ENCODE measurements at regions not wholly inside any gene's neighbourhood (a gene's known extent, or its start where the extent isn't known, plus 50 kb on each side); places are given as distances from the start of the nearest gene placed in this dataset.

DNA sequence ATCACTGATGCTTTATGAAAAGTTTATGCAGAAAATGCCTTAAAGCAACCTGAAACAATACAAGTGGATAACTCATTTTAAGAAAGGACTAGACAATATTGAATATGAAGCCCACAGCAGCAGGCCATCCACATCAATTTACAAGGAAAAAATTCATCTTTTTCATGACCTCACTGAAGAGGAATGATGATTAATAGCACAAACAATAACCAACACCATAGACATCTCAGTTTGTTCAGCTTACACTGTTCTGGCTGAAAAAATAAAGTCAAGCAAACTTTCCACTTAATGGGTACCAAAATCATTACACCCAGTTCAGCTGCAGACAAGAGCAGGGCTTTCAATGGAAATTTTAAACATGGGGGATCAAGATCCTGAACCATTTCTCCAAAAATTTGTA is 380.6 kb upstream of the NEGR1 start:
- H3K9me3 ChIP-seq (ENCODE audit: insufficient read depth, low read length): no peaks in the 10 kb centered on the region
- no peak for DNase-seq (ENCODE audit: low read depth, low spot score)
- no peaks in the 10 kb centered on the region for H3K27me3 ChIP-seq (ENCODE audit: insufficient read depth, insufficient read length)
- no peaks in the 10 kb centered on the region for H3K36me3 ChIP-seq (ENCODE audit: insufficient read depth, insufficient read length, low read length)
- no peak overlapping the region for H3K4me3 ChIP-seq (ENCODE audit: insufficient read length, low read depth)
- H3K9ac ChIP-seq (ENCODE audit: insufficient read length, low read depth): no peak overlapping the region
- no peaks in the 10 kb centered on the region for H3K4me1 ChIP-seq (ENCODE audit: insufficient read depth, insufficient read length)
- no peak for TF ChIP-seq ZNF274 (IDR thresholded peaks at IDR 0.05; ENCODE audit: low read depth, low read length)
- no peak for TF ChIP-seq SUZ12 (IDR thresholded peaks at IDR 0.05; ENCODE audit: extremely low read depth, insufficient read depth, insufficient read length)
- TF ChIP-seq YY1 (IDR thresholded peaks at IDR 0.05; ENCODE audit: insufficient read depth, insufficient read length): no peak

DNA sequence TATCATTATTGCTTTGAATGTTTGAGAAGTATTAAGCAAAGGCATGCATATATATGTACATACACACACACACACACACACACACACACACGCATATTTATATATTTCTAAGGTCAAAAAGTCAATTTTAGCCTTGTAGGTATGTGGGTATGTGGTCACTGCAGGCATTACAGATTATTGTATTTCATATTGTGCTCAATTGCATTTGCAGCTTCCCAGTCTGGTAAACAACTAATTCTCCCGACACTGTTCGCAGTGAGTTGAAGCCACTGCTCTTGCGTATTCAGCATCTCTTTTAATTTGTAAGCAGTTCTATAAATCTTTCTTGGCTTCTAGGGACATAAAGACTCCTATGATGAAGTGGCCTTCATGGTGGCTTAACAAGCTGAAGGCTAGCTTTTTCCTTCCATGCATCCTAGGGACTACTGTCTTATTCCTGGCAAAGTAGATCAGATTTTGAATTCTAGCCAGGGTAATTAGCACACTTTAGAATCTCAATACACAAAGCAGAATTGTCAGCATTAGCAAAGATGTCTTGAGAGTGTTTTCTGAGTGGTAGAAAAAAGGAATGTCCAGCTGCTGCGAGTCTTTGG is 368.6 kb upstream of the NEGR1 start:
- TF ChIP-seq ZNF274 (IDR thresholded peaks at IDR 0.05; ENCODE audit: low read depth, low read length): no peak
- no peak for TF ChIP-seq YY1 (IDR thresholded peaks at IDR 0.05; ENCODE audit: insufficient read depth, insufficient read length)
- no peak for TF ChIP-seq SUZ12 (IDR thresholded peaks at IDR 0.05; ENCODE audit: extremely low read depth, insufficient read depth, insufficient read length)
- Histone ChIP-seq H3K36me3 (ENCODE audit: insufficient read depth, insufficient read length, low read length) (no peaks in the 10 kb centered on the region), H3K27me3 (ENCODE audit: insufficient read depth, insufficient read length) (no peaks in the 10 kb centered on the region), H3K4me3 (ENCODE audit: insufficient read length, low read depth) (no peak overlapping the region), H3K9me3 (ENCODE audit: insufficient read depth, low read length) (no peaks in the 10 kb centered on the region), H3K9ac (ENCODE audit: insufficient read length, low read depth) (no peak overlapping the region), H3K4me1 (ENCODE audit: insufficient read depth, insufficient read length) (no peaks in the 10 kb centered on the region)
- DNase-seq (ENCODE audit: low read depth, low spot score): no peak

DNA sequence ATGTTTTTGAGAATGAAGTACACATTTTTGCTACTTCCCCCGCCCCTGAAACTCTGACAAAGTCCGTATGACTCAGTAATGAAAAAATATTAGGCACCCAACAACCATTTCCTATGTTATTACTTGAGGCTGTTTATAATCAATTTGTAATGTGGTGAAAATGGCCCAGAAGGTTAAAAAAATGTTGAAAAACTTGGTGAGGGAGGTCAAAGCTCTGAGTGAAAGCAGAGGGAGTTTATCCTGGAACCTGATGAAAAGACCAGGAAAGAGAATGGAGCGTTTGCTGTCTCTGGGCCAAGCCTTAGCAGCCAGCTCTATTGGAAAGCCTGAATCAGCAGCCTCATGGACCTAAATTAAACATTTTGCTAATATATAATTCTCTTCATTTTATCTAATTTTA is 367.7 kb upstream of the NEGR1 start:
- no peaks in the 10 kb centered on the region for H3K27me3 ChIP-seq (ENCODE audit: insufficient read depth, insufficient read length)

DNA sequence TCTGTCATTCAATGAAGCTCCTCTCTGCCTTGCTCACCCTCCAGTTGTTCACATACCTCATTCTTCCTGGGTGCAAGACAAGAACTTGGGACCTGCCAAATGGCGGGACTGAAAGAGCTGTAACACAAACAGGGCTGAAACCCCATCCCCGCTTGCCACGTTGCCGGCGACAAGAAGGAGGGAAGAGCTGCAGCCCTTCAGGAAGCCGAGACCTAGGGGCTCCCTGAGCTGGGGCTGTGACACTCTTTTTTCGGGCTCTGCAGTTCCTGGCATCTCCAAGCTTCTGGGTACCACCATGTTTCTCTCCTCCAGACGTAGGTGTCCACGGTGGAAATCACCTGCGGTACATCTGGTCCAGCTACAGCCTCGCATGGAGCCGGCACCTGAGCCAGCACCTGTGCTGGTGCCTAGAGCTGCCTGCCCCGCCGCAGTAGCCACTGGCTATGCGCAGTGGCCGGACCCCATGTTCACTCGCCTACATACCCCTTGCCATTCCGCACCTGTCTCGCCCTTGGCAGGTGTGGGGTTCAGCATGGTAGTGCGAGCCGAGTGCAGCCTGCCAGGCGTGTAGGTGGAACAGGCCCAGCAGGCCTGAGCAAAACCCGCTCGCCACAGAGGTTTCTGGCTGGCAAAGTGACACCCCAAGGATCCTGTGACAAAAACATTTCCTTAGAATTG is 367.0 kb upstream of the NEGR1 start:
- H3K9ac ChIP-seq (ENCODE audit: insufficient read length, low read depth): no peak overlapping the region
- DNase-seq (ENCODE audit: low read depth, low spot score): no peak
- no peaks in the 10 kb centered on the region for H3K27me3 ChIP-seq (ENCODE audit: insufficient read depth, insufficient read length)
- TF ChIP-seq ZNF274 (IDR thresholded peaks at IDR 0.05; ENCODE audit: low read depth, low read length): no peak
- no peaks in the 10 kb centered on the region for H3K36me3 ChIP-seq (ENCODE audit: insufficient read depth, insufficient read length, low read length)
- no peaks in the 10 kb centered on the region for H3K4me1 ChIP-seq (ENCODE audit: insufficient read depth, insufficient read length)
- H3K9me3 ChIP-seq (ENCODE audit: insufficient read depth, low read length): no peaks in the 10 kb centered on the region
- no peak overlapping the region for H3K4me3 ChIP-seq (ENCODE audit: insufficient read length, low read depth)

More for the DNA sequence above, 367.7 kb upstream of the NEGR1 start:
- Histone ChIP-seq H3K4me1 (ENCODE audit: insufficient read depth, insufficient read length) (no peaks in the 10 kb centered on the region), H3K36me3 (ENCODE audit: insufficient read depth, insufficient read length, low read length) (no peaks in the 10 kb centered on the region), H3K4me3 (ENCODE audit: insufficient read length, low read depth) (no peak overlapping the region), H3K9me3 (ENCODE audit: insufficient read depth, low read length) (no peaks in the 10 kb centered on the region), H3K9ac (ENCODE audit: insufficient read length, low read depth) (no peak overlapping the region)
- TF ChIP-seq ZNF274 (IDR thresholded peaks at IDR 0.05; ENCODE audit: low read depth, low read length): no peak
- no peak for DNase-seq (ENCODE audit: low read depth, low spot score)

DNA sequence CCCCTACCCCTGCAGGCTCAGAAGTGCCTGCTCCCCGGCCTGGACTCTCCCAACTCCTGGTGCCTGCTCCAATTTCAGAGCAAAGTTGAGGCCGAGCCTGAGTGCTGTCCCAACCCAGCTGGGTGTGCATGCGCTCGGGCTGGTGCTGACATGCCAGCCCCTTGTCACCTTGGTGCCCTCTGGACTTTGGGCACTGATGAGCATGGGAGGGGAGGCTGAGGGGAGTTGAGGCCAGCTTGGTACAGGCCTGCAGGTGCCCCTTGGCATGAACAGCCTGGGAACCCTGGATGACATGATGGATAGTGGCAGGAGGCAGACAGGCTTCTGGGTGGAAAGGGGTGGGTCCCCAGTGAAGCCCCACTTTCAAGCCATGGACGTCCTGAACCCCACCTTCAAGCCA is 366.1 kb upstream of the NEGR1 start:
- H3K9ac ChIP-seq (ENCODE audit: insufficient read length, low read depth): no peak overlapping the region
- no peak for DNase-seq (ENCODE audit: low read depth, low spot score)
- no peaks in the 10 kb centered on the region for H3K9me3 ChIP-seq (ENCODE audit: insufficient read depth, low read length)
- no peak overlapping the region for H3K4me3 ChIP-seq (ENCODE audit: insufficient read length, low read depth)
- H3K4me1 ChIP-seq (ENCODE audit: insufficient read depth, insufficient read length): no peaks in the 10 kb centered on the region
- no peaks in the 10 kb centered on the region for H3K27me3 ChIP-seq (ENCODE audit: insufficient read depth, insufficient read length)
- no peaks in the 10 kb centered on the region for H3K36me3 ChIP-seq (ENCODE audit: insufficient read depth, insufficient read length, low read length)
- no peak for TF ChIP-seq YY1 (IDR thresholded peaks at IDR 0.05; ENCODE audit: insufficient read depth, insufficient read length)
- TF ChIP-seq SUZ12 (IDR thresholded peaks at IDR 0.05; ENCODE audit: extremely low read depth, insufficient read depth, insufficient read length): no peak
- no peak for TF ChIP-seq ZNF274 (IDR thresholded peaks at IDR 0.05; ENCODE audit: low read depth, low read length)

DNA sequence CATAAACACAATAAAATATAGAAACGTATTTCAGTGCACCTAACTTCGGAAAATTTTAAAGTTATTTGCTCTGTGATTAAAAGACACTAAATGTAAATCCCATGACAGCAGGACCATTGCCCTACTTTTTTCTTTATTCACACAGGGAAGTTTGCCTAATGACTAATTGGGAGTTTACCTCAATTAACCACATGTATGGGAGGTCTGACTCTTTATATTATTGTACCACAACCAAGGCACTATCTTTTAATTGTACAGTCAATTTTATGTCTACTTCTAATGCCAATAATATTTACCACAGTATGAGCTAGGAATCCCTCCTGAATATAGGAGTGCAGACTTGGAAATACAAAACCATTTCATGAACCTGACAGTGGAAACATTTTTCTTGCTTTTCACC is 360.8 kb upstream of the NEGR1 start:
- TF ChIP-seq YY1 (IDR thresholded peaks at IDR 0.05; ENCODE audit: insufficient read depth, insufficient read length) (no peak), ZNF274 (IDR thresholded peaks at IDR 0.05; ENCODE audit: low read depth, low read length) (no peak), SUZ12 (IDR thresholded peaks at IDR 0.05; ENCODE audit: extremely low read depth, insufficient read depth, insufficient read length) (no peak)
- Histone ChIP-seq H3K9ac (ENCODE audit: insufficient read length, low read depth) (no peak overlapping the region), H3K4me3 (ENCODE audit: insufficient read length, low read depth) (no peak overlapping the region), H3K27me3 (ENCODE audit: insufficient read depth, insufficient read length) (no peaks in the 10 kb centered on the region), H3K36me3 (ENCODE audit: insufficient read depth, insufficient read length, low read length) (no peaks in the 10 kb centered on the region), H3K4me1 (ENCODE audit: insufficient read depth, insufficient read length) (no peaks in the 10 kb centered on the region), H3K9me3 (ENCODE audit: insufficient read depth, low read length) (no peaks in the 10 kb centered on the region)
- no peak for DNase-seq (ENCODE audit: low read depth, low spot score)

DNA sequence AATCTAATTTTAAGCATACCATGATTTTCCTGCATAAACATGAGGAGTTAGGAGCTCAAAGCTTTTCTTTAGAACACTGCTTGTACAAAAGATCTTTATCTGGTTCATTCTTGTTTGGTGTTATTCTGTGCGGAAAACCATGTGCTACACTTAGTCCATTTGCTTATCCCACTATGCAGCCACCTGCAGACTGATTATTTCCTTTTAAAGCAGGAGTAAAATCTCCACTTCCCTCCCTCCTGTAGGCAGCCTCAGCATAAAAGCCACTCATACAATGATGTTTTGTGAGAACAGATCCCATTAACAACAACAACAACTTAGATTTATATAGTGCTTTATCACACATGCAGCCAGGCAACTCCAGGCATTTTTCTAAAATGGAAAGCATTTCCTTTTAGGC is 355.3 kb upstream of the NEGR1 start:
- H3K36me3 ChIP-seq (ENCODE audit: insufficient read depth, insufficient read length, low read length): no peaks in the 10 kb centered on the region
- H3K4me1 ChIP-seq (ENCODE audit: insufficient read depth, insufficient read length): no peaks in the 10 kb centered on the region
- H3K9me3 ChIP-seq (ENCODE audit: insufficient read depth, low read length): no peaks in the 10 kb centered on the region
- DNase-seq (ENCODE audit: low read depth, low spot score): no peak
- H3K27me3 ChIP-seq (ENCODE audit: insufficient read depth, insufficient read length): no peaks in the 10 kb centered on the region
- H3K9ac ChIP-seq (ENCODE audit: insufficient read length, low read depth): no peak overlapping the region
- TF ChIP-seq SUZ12 (IDR thresholded peaks at IDR 0.05; ENCODE audit: extremely low read depth, insufficient read depth, insufficient read length) (no peak), ZNF274 (IDR thresholded peaks at IDR 0.05; ENCODE audit: low read depth, low read length) (no peak), YY1 (IDR thresholded peaks at IDR 0.05; ENCODE audit: insufficient read depth, insufficient read length) (no peak)
- no peak overlapping the region for H3K4me3 ChIP-seq (ENCODE audit: insufficient read length, low read depth)

All from NT2/D1 (cell line).